Liver (tissue), 8 donors: ENCODE measurements at regions not wholly inside any gene's neighbourhood (a gene's known extent, or its start where the extent isn't known, plus 50 kb on each side); places are given as distances from the start of the nearest gene placed in this dataset.

ENCODE experiments used
- DNase-seq: peaks from one replicate; pipeline ENCODE4 v3.0.0-alpha.2; 2017; ENCODE audit warnings: low spot score
- H3K27ac ChIP-seq, 2 donors: one replicate each; pipeline ENCODE4 v1.7.0; 2013; ENCODE audit warnings: inconsistent platforms in 2 of 2, low read length in 2 of 2, control low read depth in 1 of 2, low read depth in 1 of 2, mild to moderate bottlenecking in 1 of 2
- H3K27me3 ChIP-seq, 4 donors: one replicate each; pipeline versions ENCODE4 v1.6.1 to v1.7.0; 2013; ENCODE audit warnings: low read length in 3 of 4, inconsistent platforms in 1 of 4, mild to moderate bottlenecking in 1 of 4, moderate library complexity in 1 of 4; ENCODE audit not compliant: control insufficient read depth in 4 of 4, insufficient read depth in 4 of 4
- H3K36me3 ChIP-seq, 4 donors: one replicate each; pipeline versions ENCODE4 v1.6.1 to v1.7.0; 2013; ENCODE audit warnings: low read length in 3 of 4, mild to moderate bottlenecking in 3 of 4, low read depth in 1 of 4, moderate library complexity in 1 of 4; ENCODE audit not compliant: control insufficient read depth in 4 of 4, insufficient read depth in 3 of 4
- H3K4me1 ChIP-seq, 4 donors: one replicate each; pipeline versions ENCODE4 v1.6.1 to v1.7.0; 2013; ENCODE audit warnings: low read length in 3 of 4, mild to moderate bottlenecking in 3 of 4, moderate library complexity in 1 of 4; ENCODE audit not compliant: control insufficient read depth in 4 of 4, insufficient read depth in 4 of 4
- H3K4me3 ChIP-seq, 3 donors: one replicate each; pipeline versions ENCODE4 v1.6.1 to v1.7.0; 2013; ENCODE audit warnings: low read length in 3 of 3, control low read depth in 1 of 3, low read depth in 1 of 3, mild to moderate bottlenecking in 1 of 3
- H3K9ac ChIP-seq, 2 donors: one replicate each; pipeline ENCODE4 v1.7.0; 2013; ENCODE audit warnings: low read length in 2 of 2, mild to moderate bottlenecking in 2 of 2, moderate library complexity in 2 of 2, control low read depth in 1 of 2, low read depth in 1 of 2
- H3K9me3 ChIP-seq, 4 donors: one replicate each; pipeline versions ENCODE4 v1.6.1 to v1.7.0; 2013; ENCODE audit warnings: low read length in 3 of 4; ENCODE audit not compliant: control insufficient read depth in 4 of 4
- ATF3 ChIP-seq: IDR thresholded peaks from 2 replicates; pipeline ENCODE4 v1.6.1; 2016; ENCODE audit warnings: antibody characterized with exemption
- CTCF ChIP-seq: fragments of 150-350 bp; IDR thresholded peaks from 2 replicates; pipeline ENCODE4 v1.5.1; 2017; ENCODE audit warnings: improper control_type of control experiment, low read depth, low read length; ENCODE audit not compliant: missing input control
- EGR1 ChIP-seq, 2 donors: IDR thresholded peaks; 2 replicates each; pipeline ENCODE4 v1.6.1; 2016 to 2018; ENCODE audit warnings: antibody characterized with exemption in 2 of 2, low read depth in 2 of 2
- FOXA1 ChIP-seq: IDR thresholded peaks from 2 replicates; pipeline ENCODE4 v1.6.1; 2016; ENCODE audit warnings: antibody characterized with exemption
- FOXA2 ChIP-seq: IDR thresholded peaks from 2 replicates; pipeline ENCODE4 v1.6.1; 2016; ENCODE audit warnings: antibody characterized with exemption
- GABPA ChIP-seq, 2 donors: IDR thresholded peaks in 1 of 2; conservative IDR thresholded peaks in 1 of 2; 2 replicates each; pipeline ENCODE4 v1.6.1; 2016; ENCODE audit warnings: antibody characterized with exemption in 2 of 2, mild to moderate bottlenecking in 1 of 2, moderate library complexity in 1 of 2
- HNF4A ChIP-seq, 2 donors: conservative IDR thresholded peaks; 2 replicates each; pipeline ENCODE4 v1.6.1; 2016; ENCODE audit warnings: antibody characterized with exemption in 2 of 2, mild to moderate bottlenecking in 2 of 2
- HNF4G ChIP-seq: IDR thresholded peaks from 2 replicates; pipeline ENCODE4 v1.6.1; 2016; ENCODE audit warnings: antibody characterized with exemption
- JUND ChIP-seq, 2 donors: IDR thresholded peaks; 2 replicates each; pipeline ENCODE4 v1.6.1; 2016; ENCODE audit warnings: antibody characterized with exemption in 2 of 2
- MAX ChIP-seq: IDR thresholded peaks from 2 replicates; pipeline ENCODE4 v1.6.1; 2016; ENCODE audit warnings: antibody characterized with exemption
- NR2F2 ChIP-seq: IDR thresholded peaks from 2 replicates; pipeline ENCODE4 v1.6.1; 2016; ENCODE audit warnings: antibody characterized with exemption
- RAD21 ChIP-seq, 2 donors: IDR thresholded peaks; 2 replicates each; pipeline ENCODE4 v1.6.1; 2016; ENCODE audit warnings: antibody characterized with exemption in 2 of 2, mild to moderate bottlenecking in 2 of 2
- REST ChIP-seq: IDR thresholded peaks from 2 replicates; pipeline ENCODE4 v1.6.1; 2016; ENCODE audit warnings: antibody characterized with exemption, mild to moderate bottlenecking
- RXRA ChIP-seq, 2 donors: IDR thresholded peaks; 2 replicates each; pipeline ENCODE4 v1.6.1; 2017 to 2018; ENCODE audit warnings: antibody characterized with exemption in 2 of 2, mild to moderate bottlenecking in 1 of 2
- SP1 ChIP-seq: IDR thresholded peaks from 2 replicates; pipeline ENCODE4 v1.6.1; 2018; ENCODE audit warnings: antibody characterized with exemption, mild to moderate bottlenecking
- TAF1 ChIP-seq: conservative IDR thresholded peaks from 2 replicates; pipeline ENCODE4 v1.6.1; 2016; ENCODE audit warnings: antibody characterized with exemption, mild to moderate bottlenecking
- YY1 ChIP-seq: IDR thresholded peaks from 2 replicates; pipeline ENCODE4 v1.6.1; 2016; ENCODE audit warnings: antibody characterized with exemption, mild to moderate bottlenecking
- ZBTB33 ChIP-seq: IDR thresholded peaks from 2 replicates; pipeline ENCODE4 v1.6.1; 2016; ENCODE audit warnings: antibody characterized with exemption
- WGBS: extraction: QIAGEN DNeasy Blood & Tissue Kit; methylation state at CpG from one replicate; pipeline ENCODE4 v1.1.7; 2013; 5-methylcytosine and 5-hydroxymethylcytosine counted together
- donor health status: healthy.
- donor health status: healthy.
- donor health status: healthy.
- donor health status: healthy.
- donor health status: healthy.

- TF ChIP-seq RXRA (IDR thresholded peaks at IDR 0.05) (no peak), HNF4A (conservative IDR thresholded peaks at IDR 0.05) (no peak), TAF1 (no peak), FOXA2 (no peak), YY1 (no peak), MAX (no peak), SP1 (no peak), RAD21 (IDR thresholded peaks at IDR 0.05) (no peak), ATF3 (no peak), CTCF (no peak), JUND (IDR thresholded peaks at IDR 0.05) (no peak), ZBTB33 (no peak), GABPA (IDR thresholded peaks at IDR 0.05 in 1 of 2, conservative IDR thresholded peaks at IDR 0.05 in 1 of 2) (no peak), REST (no peak), EGR1 (IDR thresholded peaks at IDR 0.05; ENCODE audit: low read depth in 2 of 2) (no peak), NR2F2 (no peak), HNF4G (no peak), FOXA1 (no peak)
- no peak overlapping the region for H3K27ac ChIP-seq
- H3K4me3 ChIP-seq: no peak overlapping the region
- H3K9me3 ChIP-seq: no peaks in the 10 kb centered on the region
- 57% methylated on average over 6 of the region's 6 CpGs for WGBS
- H3K27me3 ChIP-seq: peaks cover 0 to 4% (median 2%) of the 10 kb centered on the region in 4 donors
- DNase-seq: no peak
- H3K36me3 ChIP-seq: no peaks in the 10 kb centered on the region
- H3K4me1 ChIP-seq: no peaks in the 10 kb centered on the region
- no peak overlapping the region for H3K9ac ChIP-seq
These were observed 407.8 kb downstream of the ZNF536 start for GRCh38 chr19:30780032-30780431.
